Superior temporal gyrus (tissue), 1 donor: ENCODE measurements at regions not wholly inside any gene's neighbourhood (a gene's known extent, or its start where the extent isn't known, plus 50 kb on each side); places are given as distances from the start of the nearest gene placed in this dataset.
"Not testable (repeated sequence)": the region's sequence is repeated elsewhere in the genome, so short reads cannot be mapped to it uniquely, and the experiment has no call there.

Experiments used
- DNase-seq: peaks from one replicate; pipeline ENCODE4 v3.0.0-alpha.2; 2016; ENCODE audit errors: extremely low spot score

- DNase-seq: not testable (repeated sequence)
Observed at GRCh38 chr2:101645886-101646285, 51.6 kb upstream of the MAP4K4 start.

GRCh38 chr2:101644842-101645383 lies 52.6 kb upstream of the MAP4K4 start:
- DNase-seq: no peak

- no peak for DNase-seq
Observed at GRCh38 chr2:101643004-101643524, 54.4 kb upstream of the MAP4K4 start.

DNA sequence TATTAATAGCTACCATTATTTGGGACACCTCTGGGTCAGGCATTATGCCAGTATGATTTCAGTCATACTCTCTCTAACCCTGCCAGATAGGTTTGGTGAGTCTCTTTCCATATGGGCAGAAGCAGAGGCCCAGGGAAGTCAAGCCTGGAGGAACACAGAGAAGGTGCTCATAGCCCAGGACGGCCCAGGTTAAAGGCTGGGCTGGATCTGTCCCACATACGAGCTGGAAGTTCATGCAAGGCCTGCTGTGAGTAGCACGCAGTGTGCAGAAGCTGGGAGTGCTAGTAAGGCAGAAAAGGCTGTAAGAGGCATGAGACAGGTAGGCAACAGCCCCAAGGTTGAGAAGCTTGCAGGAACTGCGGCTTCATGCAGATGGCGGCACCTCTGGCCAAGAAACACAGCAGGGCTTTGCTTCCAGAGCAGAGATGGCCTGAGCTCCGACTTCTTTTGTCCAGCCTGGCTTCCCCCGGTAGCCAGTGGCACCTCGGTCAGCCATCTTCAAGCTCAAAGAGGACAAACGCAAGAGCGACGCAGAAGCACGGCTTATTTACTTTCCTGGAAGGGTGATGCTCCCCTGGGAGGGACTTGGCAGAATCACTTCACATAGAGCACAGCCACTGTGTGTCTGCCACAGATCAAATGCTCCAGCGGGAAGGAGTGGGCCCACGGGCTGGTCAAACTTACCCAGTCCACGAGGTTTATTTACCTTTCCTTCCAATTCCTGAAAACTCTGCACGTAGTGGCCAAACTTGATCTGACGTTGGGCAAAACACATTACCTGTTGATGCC lies 58.5 kb upstream of the MAP4K4 start:
- no peak for DNase-seq

DNA sequence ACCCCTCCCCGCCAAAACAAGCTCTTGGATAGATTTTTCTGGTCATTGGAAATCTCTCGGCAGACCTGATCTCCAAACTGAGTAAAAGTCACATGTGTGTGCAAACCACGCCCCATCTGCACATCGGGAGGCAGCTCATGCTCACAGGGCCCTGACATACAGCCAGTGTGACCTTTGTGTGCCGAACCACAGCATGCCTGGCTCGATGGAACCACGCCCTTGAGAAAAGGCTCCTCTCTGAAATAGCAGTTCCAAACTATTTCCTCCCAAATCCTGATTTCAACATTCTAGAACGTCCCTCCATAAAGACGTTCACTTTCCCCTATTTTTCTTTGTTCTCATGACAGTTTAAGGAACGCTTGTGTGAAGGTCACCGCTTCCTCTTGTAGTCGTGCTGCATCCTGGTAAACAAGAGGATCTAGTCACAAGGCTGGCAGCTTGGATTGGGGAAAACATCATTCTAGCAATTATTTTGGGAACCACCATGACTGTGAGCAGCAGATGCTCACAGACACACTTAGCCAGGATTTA lies 59.3 kb upstream of the MAP4K4 start:
- DNase-seq: no peak

DNA sequence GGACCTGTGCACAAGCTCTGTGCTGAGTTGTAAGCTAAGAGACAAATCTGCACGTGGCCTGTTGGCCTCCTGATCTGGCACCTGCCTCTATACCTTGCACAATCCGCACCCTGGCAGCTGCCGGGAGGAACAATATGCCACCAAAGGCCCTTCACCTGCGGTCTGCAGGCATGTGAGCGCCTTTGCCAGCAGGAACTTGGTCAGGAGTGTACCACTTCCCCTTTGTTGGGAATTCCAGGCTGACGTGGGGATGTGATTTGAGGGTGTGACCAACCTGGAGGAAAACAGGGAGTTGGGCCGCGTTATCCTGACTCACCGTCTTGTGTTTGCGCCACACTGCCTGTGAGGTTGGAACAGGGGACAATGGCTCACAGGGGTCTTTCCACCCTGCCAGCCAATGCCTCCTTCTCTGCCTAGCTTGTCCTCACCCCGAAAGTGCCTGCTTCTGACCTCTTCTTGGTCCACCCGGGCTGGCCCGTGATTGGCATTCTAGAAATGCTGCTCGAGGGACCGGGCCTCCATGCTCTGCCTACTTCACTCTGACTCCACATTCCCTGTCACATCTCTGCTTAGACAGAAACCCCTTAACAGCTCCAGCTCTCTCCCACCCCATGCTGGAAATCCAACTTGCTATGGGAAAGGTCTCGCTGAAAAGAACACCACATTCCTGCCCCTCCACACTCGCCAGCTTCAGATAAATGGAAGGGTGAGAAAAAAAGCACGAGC lies 67.1 kb upstream of the MAP4K4 start:
- no peak for DNase-seq

GRCh38 chr2:101628030-101628392 lies 69.5 kb upstream of the MAP4K4 start:
- no peak for DNase-seq

- DNase-seq: no peak
Observed at GRCh38 chr2:101627285-101628029, 70.0 kb upstream of the MAP4K4 start.

DNA sequence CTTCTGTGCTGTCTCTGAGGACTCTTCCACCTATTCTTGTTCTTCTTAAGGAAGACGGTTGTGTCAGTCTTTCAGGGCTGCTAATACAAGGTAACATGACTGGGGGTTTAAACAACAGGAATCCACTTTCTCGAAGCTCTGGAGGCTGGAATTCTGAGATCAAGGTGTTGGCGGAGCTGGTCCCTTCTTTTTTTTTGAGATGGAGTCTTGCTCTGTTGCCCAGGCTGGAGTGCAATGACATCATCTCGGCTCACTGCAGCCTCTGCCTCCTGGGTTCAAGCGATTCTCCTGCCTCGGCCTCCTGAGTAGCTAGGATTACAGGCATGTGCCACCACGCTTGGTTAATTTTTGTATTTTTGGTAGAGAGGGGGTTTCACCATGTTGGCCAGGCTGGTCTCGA lies 71.7 kb upstream of the MAP4K4 start:
- not testable (repeated sequence) for DNase-seq

- no peak for DNase-seq
Observed at GRCh38 chr2:101625387-101625786, 72.1 kb upstream of the MAP4K4 start.

GRCh38 chr2:101624706-101625332 lies 72.7 kb upstream of the MAP4K4 start:
- no peak for DNase-seq

- no peak for DNase-seq
Observed at GRCh38 chr2:101623031-101623521, 74.4 kb upstream of the MAP4K4 start.

- no peak for DNase-seq
Observed at GRCh38 chr2:101622210-101623030, 75.1 kb upstream of the MAP4K4 start.

- DNase-seq: no peak
Observed at GRCh38 chr2:101619191-101619591, 78.3 kb upstream of the MAP4K4 start.

GRCh38 chr2:101617796-101618195 lies 79.7 kb upstream of the MAP4K4 start:
- DNase-seq: no peak

DNA sequence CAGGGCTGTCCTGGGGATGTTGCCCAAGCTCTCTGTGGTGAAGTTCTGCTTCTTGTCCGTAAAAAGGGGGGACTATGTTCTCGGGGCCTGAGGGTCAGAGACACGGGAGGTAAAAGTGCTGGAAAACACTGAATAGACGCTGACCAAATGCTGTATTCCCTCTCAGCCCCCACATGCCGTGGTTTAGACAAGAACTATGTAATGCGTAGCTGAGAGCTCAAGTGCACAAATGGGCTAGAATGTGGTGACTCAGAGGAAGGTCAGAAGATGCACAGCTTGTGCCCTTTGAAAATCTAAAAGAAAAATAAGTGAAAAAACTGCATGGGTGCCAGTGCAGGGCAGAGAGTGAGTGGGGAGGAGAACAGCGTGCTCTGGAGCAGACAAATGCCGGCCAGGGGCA lies 80.3 kb upstream of the MAP4K4 start:
- DNase-seq: no peak

DNA sequence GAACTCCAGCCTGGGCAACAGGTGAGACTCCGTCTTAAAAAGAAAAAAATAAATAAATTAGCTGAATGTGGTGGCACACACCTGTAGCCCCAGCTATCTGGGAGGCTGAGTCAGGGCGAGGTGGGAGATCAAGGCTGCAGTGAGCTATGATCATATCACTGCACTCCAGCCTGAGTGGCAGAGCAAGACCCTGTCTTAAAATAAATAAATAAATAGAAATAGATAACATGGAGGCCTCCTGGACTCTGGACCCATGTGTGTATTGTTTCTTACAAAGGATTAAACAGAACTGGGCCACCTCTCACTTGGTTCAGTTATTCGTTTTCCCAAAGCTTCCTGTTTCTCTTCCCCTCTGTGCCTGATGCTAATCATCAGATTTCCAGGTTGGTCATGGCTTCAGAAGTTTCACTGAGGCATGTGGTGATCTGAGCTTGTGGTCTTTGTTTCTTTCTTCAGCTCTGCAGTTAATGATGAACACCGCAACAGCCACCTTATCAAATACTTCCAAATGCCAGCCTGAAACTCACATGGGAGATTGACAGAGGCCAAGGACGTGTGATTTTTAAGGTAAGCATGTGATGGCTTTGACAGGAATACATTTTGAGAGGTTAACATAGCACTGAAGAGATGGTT lies 83.3 kb upstream of the MAP4K4 start:
- peak; percentile 6 for DNase-seq

DNA sequence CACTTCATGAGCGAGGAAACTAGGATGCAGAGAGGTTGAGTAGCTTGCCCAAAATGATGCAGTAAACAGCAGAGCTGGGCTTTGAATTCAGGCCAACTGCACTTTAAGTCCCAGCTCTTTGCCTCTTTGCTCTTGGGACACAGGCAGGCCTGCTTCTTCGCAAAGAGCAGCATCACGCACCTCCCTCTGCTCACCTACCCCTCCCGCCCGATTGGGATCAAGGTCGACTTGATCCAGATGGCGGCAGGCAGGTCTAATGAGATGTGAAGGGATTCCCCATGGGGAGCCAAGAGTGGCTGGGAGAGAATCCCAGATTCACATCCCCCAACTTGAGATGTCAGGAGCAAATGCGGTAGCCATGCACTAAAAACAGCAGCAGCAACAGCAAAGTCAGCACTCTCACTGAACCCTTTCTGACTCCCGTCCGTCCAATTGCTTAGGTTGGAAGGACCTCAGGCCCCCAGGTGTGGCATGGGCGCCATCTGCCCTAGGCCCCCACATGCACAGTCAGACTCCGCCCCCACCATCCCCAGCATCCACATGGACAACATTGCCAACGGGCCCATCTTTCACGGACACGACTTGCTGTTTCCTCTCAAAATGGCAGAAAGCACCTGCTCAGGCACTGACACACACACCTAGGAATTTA lies 84.3 kb upstream of the MAP4K4 start:
- DNase-seq: peak; percentile 6

DNA sequence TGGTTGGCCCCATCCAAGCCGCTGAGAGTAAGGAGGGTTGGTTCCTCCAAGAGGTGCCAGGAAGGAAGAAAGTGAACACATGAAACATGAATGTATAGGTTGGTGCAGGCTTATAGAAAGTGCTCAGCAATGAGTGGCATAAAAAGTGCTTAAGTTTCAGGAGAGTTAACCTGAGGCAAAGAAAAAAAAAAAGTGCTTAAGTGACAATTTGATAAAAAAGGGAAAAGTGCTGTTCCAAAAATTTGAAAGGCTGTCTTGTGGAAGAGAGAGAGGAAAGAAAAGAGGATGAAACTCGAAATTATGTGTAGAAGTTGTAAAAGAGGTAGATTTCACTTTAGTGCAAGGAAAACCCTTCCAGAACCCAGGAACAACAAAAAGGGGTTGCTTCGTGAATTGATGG lies 85.5 kb upstream of the MAP4K4 start:
- DNase-seq: no peak
